HepG2 (cell line): ENCODE measurements at regions not wholly inside any gene's neighbourhood (a gene's known extent, or its start where the extent isn't known, plus 50 kb on each side); places are given as distances from the start of the nearest gene placed in this dataset.
A peak's percentile ranks its signal among the peaks of the same experiment; 100 is the strongest.

ENCODE experiments used
- ATF7 ChIP-seq, 2 experiments: fragments of 450-650 bp in 1 of 2; sonication (generic) in 1 of 2; formaldehyde crosslinking in 1 of 2; IDR thresholded peaks; 2 replicates each; pipeline versions ENCODE4 v1.4.0 to v1.6.1; 2016 to 2020; ENCODE audit warnings: antibody characterized with exemption in 1 of 2, mild to moderate bottlenecking in 1 of 2, missing genetic modification reagents in 1 of 2
- FOXA1 ChIP-seq, 2 experiments: fragments of 450-650 bp in 1 of 2; sonication (generic) in 1 of 2; formaldehyde crosslinking in 1 of 2; IDR thresholded peaks; 2 replicates each; pipeline versions ENCODE4 v1.4.0 to v1.6.1; 2016 to 2020; ENCODE audit warnings: missing genetic modification reagents in 1 of 2
- FOXA3 ChIP-seq: IDR thresholded peaks from 2 replicates; pipeline ENCODE4 v1.6.1; 2016; ENCODE audit warnings: missing genetic modification reagents, missing compliant biosample characterization
- GABPB1 ChIP-seq: IDR thresholded peaks from 2 replicates; pipeline ENCODE4 v1.6.1; 2016; ENCODE audit warnings: mild to moderate bottlenecking, missing genetic modification reagents, moderate library complexity, missing compliant biosample characterization
- NR2C2 ChIP-seq: sonication (generic); formaldehyde crosslinking; IDR thresholded peaks from 2 replicates; pipeline ENCODE4 v1.4.0; 2020; ENCODE audit warnings: missing genetic modification reagents, mild to moderate bottlenecking, moderate library complexity, borderline replicate concordance
- NR2F2 ChIP-seq: IDR thresholded peaks from 2 replicates; pipeline ENCODE4 v1.6.1; 2012; ENCODE audit warnings: low read depth, inconsistent platforms, borderline replicate concordance
- POLR2AphosphoS2 ChIP-seq: IDR thresholded peaks from 2 replicates; pipeline ENCODE4 v1.6.1; 2011; ENCODE audit warnings: low read depth, low read length, improper control_type of control experiment
- RFX3 ChIP-seq: IDR thresholded peaks from 2 replicates; pipeline ENCODE4 v1.6.1; 2016; ENCODE audit warnings: missing biosample characterization, missing genetic modification reagents
- SAP130 ChIP-seq: IDR thresholded peaks from 2 replicates; pipeline ENCODE4 v1.6.1; 2016; ENCODE audit warnings: low read depth
- ZNF607 ChIP-seq: sonication (generic); formaldehyde crosslinking; IDR thresholded peaks from 2 replicates; pipeline ENCODE4 v1.5.1; 2020; ENCODE audit warnings: missing genetic modification reagents, mild to moderate bottlenecking, borderline replicate concordance
- ZNF644 ChIP-seq: IDR thresholded peaks from 2 replicates; pipeline ENCODE4 v1.6.1; 2016; ENCODE audit warnings: low read depth
- ZNF768 ChIP-seq: sonication (generic); formaldehyde crosslinking; IDR thresholded peaks from 2 replicates; pipeline ENCODE4 v1.4.0; 2020; ENCODE audit warnings: missing genetic modification reagents
- ZNF878 ChIP-seq: sonication (generic); formaldehyde crosslinking; IDR thresholded peaks from 2 replicates; pipeline ENCODE4 v1.8.1; 2023; ENCODE audit warnings: mild to moderate bottlenecking, missing genetic modification reagents, moderate library complexity
- ZSCAN9 ChIP-seq: IDR thresholded peaks from 2 replicates; pipeline ENCODE4 v1.6.1; 2016; ENCODE audit warnings: borderline replicate concordance
- TF ChIP-seq, protein P1 (sequence below): sonication (generic); formaldehyde crosslinking; IDR thresholded peaks from 2 replicates; pipeline ENCODE4 v1.4.0; 2020; ENCODE audit warnings: mild to moderate bottlenecking, missing genetic modification reagents
- TF ChIP-seq, protein P2 (sequence below): sonication (generic); formaldehyde crosslinking; IDR thresholded peaks from 2 replicates; pipeline ENCODE4 v1.4.0; 2020; ENCODE audit warnings: mild to moderate bottlenecking, missing genetic modification reagents
- TF ChIP-seq, protein P3 (sequence below): sonication (generic); formaldehyde crosslinking; IDR thresholded peaks from 2 replicates; pipeline ENCODE4 v1.4.0; 2020; ENCODE audit warnings: missing genetic modification reagents
- TF ChIP-seq, protein P4 (sequence below): sonication (generic); formaldehyde crosslinking; IDR thresholded peaks from 2 replicates; pipeline ENCODE4 v1.5.1; 2020; ENCODE audit warnings: missing genetic modification reagents, mild to moderate bottlenecking, borderline replicate concordance

DNA sequence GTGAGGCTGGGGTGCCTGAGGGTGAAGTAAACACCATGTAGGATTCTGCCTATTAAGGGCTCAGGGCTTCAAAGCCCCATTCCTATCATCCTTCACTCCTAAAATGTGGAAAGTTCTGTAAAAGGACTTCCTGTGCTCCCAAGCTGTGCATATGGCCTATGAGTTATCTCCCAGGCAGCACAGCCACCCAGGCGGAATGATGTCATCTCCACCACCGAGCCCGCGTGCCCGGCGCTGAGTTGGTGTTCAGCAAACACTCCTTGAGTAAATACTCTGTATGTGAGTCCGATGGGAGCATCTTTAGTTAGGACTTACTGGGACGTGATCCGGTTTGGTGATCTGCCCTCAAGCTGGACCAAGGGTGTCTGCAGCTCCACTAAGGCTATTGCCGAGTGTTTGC lies 437.3 kb downstream of the MED13L start (continued):
- TF ChIP-seq, protein P1, sequence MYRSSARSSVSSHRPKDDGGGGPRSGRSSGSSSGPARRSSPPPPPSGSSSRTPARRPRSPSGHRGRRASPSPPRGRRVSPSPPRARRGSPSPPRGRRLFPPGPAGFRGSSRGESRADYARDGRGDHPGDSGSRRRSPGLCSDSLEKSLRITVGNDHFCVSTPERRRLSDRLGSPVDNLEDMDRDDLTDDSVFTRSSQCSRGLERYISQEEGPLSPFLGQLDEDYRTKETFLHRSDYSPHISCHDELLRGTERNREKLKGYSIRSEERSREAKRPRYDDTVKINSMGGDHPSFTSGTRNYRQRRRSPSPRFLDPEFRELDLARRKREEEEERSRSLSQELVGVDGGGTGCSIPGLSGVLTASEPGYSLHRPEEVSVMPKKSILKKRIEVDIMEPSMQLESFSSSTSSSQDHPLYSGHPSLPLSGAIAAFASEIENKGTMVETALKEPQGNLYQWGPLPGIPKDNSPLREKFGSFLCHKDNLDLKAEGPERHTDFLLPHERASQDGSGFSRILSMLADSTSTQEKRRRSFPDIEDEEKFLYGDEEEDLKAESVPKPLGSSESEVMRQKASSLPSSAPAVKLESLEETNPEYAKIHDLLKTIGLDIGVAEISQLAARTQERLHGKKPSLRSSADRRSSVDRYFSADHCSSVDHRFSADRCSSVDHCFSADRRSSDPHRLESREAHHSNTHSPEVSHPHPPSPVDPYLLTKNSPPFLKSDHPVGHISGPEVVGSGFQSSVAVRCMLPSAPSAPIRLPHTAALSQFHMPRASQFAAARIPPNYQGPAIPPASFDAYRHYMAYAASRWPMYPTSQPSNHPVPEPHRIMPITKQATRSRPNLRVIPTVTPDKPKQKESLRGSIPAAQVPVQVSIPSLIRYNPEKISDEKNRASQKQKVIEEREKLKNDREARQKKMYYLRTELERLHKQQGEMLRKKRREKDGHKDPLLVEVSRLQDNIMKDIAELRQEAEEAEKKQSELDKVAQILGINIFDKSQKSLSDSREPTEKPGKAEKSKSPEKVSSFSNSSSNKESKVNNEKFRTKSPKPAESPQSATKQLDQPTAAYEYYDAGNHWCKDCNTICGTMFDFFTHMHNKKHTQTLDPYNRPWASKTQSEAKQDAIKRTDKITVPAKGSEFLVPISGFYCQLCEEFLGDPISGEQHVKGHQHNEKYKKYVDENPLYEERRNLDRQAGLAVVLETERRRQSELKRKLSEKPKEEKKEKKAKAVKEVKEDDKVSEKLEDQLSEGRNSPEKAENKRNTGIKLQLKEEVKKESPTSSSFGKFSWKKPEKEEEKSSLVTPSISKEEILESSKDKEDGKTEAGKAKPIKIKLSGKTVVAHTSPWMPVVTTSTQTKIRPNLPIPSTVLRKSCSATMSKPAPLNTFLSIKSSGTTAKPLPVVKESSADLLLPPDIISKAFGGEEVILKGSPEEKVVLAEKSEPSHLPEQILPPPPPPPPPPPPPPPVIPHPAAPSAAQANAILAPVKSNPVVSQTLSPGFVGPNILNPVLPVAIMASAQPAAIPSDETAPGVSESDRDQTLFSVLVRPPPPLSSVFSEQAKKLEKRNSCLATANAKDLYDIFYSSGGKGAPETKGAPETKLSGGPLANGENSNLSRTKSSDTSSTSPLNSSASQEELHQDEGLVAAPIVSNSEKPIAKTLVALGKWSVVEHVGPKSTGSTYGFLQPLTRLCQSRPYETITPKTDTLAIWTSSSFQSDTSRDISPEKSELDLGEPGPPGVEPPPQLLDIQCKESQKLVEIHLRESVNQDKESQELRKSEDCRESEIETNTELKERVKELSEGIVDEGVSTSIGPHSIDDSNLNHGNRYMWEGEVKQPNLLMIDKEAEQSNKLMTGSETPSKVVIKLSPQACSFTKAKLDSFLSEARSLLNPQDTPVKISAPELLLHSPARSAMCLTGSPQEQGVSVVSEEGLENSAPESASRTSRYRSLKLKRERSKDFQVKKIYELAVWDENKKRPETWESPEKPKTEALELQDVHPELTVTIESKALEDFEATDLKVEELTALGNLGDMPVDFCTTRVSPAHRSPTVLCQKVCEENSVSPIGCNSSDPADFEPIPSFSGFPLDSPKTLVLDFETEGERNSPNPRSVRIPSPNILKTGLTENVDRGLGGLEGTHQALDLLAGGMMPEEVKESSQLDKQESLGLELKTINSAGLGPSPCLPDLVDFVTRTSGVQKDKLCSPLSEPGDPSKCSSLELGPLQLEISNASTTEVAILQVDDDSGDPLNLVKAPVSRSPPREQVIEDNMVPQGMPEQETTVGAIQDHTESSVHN (CRISPR knock-in tag): no peak
- TF ChIP-seq, protein P2, sequence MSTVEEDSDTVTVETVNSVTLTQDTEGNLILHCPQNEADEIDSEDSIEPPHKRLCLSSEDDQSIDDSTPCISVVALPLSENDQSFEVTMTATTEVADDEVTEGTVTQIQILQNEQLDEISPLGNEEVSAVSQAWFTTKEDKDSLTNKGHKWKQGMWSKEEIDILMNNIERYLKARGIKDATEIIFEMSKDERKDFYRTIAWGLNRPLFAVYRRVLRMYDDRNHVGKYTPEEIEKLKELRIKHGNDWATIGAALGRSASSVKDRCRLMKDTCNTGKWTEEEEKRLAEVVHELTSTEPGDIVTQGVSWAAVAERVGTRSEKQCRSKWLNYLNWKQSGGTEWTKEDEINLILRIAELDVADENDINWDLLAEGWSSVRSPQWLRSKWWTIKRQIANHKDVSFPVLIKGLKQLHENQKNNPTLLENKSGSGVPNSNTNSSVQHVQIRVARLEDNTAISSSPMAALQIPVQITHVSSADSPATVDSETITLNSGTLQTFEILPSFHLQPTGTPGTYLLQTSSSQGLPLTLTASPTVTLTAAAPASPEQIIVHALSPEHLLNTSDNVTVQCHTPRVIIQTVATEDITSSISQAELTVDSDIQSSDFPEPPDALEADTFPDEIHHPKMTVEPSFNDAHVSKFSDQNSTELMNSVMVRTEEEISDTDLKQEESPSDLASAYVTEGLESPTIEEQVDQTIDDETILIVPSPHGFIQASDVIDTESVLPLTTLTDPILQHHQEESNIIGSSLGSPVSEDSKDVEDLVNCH (CRISPR knock-in tag): no peak
- TF ChIP-seq, protein P3, sequence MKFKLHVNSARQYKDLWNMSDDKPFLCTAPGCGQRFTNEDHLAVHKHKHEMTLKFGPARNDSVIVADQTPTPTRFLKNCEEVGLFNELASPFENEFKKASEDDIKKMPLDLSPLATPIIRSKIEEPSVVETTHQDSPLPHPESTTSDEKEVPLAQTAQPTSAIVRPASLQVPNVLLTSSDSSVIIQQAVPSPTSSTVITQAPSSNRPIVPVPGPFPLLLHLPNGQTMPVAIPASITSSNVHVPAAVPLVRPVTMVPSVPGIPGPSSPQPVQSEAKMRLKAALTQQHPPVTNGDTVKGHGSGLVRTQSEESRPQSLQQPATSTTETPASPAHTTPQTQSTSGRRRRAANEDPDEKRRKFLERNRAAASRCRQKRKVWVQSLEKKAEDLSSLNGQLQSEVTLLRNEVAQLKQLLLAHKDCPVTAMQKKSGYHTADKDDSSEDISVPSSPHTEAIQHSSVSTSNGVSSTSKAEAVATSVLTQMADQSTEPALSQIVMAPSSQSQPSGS (CRISPR knock-in tag): 0 out of 2 replicates have a peak, but pooled peaks have one; percentile 53
- TF ChIP-seq GABPB1 (0 out of 2 replicates have a peak, but pooled peaks have one; percentile 14), SAP130 (peak; percentile 30; the same call in 1 of the 2 replicates), FOXA1 (IDR thresholded peaks at IDR 0.05) (no peak), FOXA1 (CRISPR knock-in tag; IDR thresholded peaks at IDR 0.05) (peak; percentile 35; the same call in 1 of the 2 replicates), ATF7 (IDR thresholded peaks at IDR 0.05) (peak; percentile 50; the same call in 1 of the 2 replicates), ATF7 (CRISPR knock-in tag; IDR thresholded peaks at IDR 0.05) (no peak), ZNF768 (CRISPR knock-in tag) (no peak), RFX3 (CRISPR knock-in tag) (no peak), ZNF607 (CRISPR knock-in tag) (no peak), NR2C2 (CRISPR knock-in tag) (no peak), ZNF644 (CRISPR knock-in tag) (0 out of 2 replicates have a peak, but pooled peaks have one; percentile 26), ZSCAN9 (CRISPR knock-in tag) (peak; percentile 79; the same call in 1 of the 2 replicates), ZNF878 (CRISPR knock-in tag) (no peak), FOXA3 (CRISPR knock-in tag) (peak; percentile 42; the same call in 1 of the 2 replicates), POLR2AphosphoS2 (no peak), NR2F2 (no peak)
- TF ChIP-seq, protein P4, sequence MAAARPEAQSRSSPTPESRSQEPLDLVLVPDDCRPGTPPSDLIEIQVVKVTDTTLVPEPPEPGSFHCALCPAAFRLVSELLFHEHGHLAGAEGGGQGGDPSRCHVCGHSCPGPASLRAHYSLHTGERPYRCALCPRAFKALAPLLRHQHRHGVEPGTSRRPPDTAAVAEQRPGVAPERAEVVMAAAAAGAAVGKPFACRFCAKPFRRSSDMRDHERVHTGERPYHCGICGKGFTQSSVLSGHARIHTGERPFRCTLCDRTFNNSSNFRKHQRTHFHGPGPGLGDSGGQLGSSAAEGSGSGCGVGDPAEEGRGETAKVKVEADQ (CRISPR knock-in tag): no peak
